NCI-H2107 treated with DMSO at 0.1 percent for 48 hours (cell line): ENCODE measurements at regions not wholly inside any gene's neighbourhood (a gene's known extent, or its start where the extent isn't known, plus 50 kb on each side); places are given as distances from the start of the nearest gene placed in this dataset.
"Not testable (repeated sequence)": the region's sequence is repeated elsewhere in the genome, so short reads cannot be mapped to it uniquely, and the experiment has no call there.

Experiments used
- DNase-seq: peaks from one replicate; lab custom pipeline; 2025; ENCODE audit not compliant: unreplicated experiment; lab: John Stamatoyannopoulos, UW

GRCh38 chr13:99677116-99677951, 176.1 kb downstream of the TM9SF2 start:
- peak; percentile 52 for DNase-seq

GRCh38 chr13:99671746-99672145, 170.5 kb downstream of the TM9SF2 start:
- DNase-seq, result no peak

GRCh38 chr13:99669096-99669495, 167.8 kb downstream of the TM9SF2 start:
- not testable (repeated sequence) for DNase-seq

GRCh38 chr13:99666146-99666805, 165.0 kb downstream of the TM9SF2 start:
- no peak for DNase-seq

GRCh38 chr13:99665711-99666110, 164.4 kb downstream of the TM9SF2 start:
- DNase-seq, result no peak

- DNase-seq, result no peak
Observed at GRCh38 chr13:99663908-99664307, 162.6 kb downstream of the TM9SF2 start.

GRCh38 chr13:99663185-99663825, 162.0 kb downstream of the TM9SF2 start:
- peak; percentile 74 for DNase-seq

- DNase-seq, result peak; percentile 73
Observed at GRCh38 chr13:99662678-99663077, 161.4 kb downstream of the TM9SF2 start.

GRCh38 chr13:99661791-99662190, 160.5 kb downstream of the TM9SF2 start:
- no peak for DNase-seq

- peak; percentile 62 for DNase-seq
Observed at GRCh38 chr13:99659866-99660554, 158.7 kb downstream of the TM9SF2 start.

GRCh38 chr13:99659226-99659625, 158.0 kb downstream of the TM9SF2 start:
- DNase-seq, result peak; percentile 79

GRCh38 chr13:99658261-99658991, 157.2 kb downstream of the TM9SF2 start:
- peak; percentile 79 for DNase-seq

- DNase-seq, result no peak
Observed at GRCh38 chr13:99657848-99658260, 156.6 kb downstream of the TM9SF2 start.

- peak; percentile 59 for DNase-seq
Observed at GRCh38 chr13:99656844-99657381, 155.6 kb downstream of the TM9SF2 start.

GRCh38 chr13:99656092-99656745, 154.9 kb downstream of the TM9SF2 start:
- peak; percentile 96 for DNase-seq

GRCh38 chr13:99655351-99656091, 154.2 kb downstream of the TM9SF2 start:
- DNase-seq, result no peak

- DNase-seq, result no peak
Observed at GRCh38 chr13:99654076-99654475, 152.8 kb downstream of the TM9SF2 start.

GRCh38 chr13:99653526-99653925, 152.3 kb downstream of the TM9SF2 start:
- no peak for DNase-seq

- no peak for DNase-seq
Observed at GRCh38 chr13:99652901-99653300, 151.6 kb downstream of the TM9SF2 start.
